RWPE1 (cell line): ENCODE measurements at regions not wholly inside any gene's neighbourhood (a gene's known extent, or its start where the extent isn't known, plus 50 kb on each side); places are given as distances from the start of the nearest gene placed in this dataset.
"Not testable (repeated sequence)": the region's sequence is repeated elsewhere in the genome, so short reads cannot be mapped to it uniquely, and the experiment has no call there.

Experiments used
- CTCF ChIA-PET: fragments of 350-600 bp; sonication (Branson Sonifier 250); formaldehyde crosslinking; extraction: SDS; loops from one replicate; lab custom pipeline; 2021; lab: Yijun Ruan, JAX
- POLR2A ChIA-PET: fragments of 400-600 bp; formaldehyde crosslinking; extraction: SDS; loops from one replicate; lab custom pipeline; 2020; ENCODE audit warnings: antibody characterized with exemption; ENCODE audit not compliant: low non-redundant PET; lab: Yijun Ruan, JAX
- DNase-seq: peaks from one replicate; pipeline ENCODE4 v3.0.0; 2012; ENCODE audit warnings: low spot score
- H3K27ac ChIP-seq: fragments of 450-650 bp; 2 replicates; pipeline ENCODE4 v1.5.1; 2017
- CTCF ChIP-seq: fragments of 450-650 bp; conservative IDR thresholded peaks from 2 replicates; pipeline ENCODE4 v1.5.1; 2017; ENCODE audit warnings: low read depth, mild to moderate bottlenecking

GRCh38 chr2:184162426-184162825, 435.9 kb upstream of the ZNF804A start:
- ChIA-PET CTCF (no interaction called here), POLR2A (no interaction called here)
- no peak for TF ChIP-seq CTCF

GRCh38 chr2:184168823-184169222, 429.5 kb upstream of the ZNF804A start:
- POLR2A ChIA-PET, DNase-seq, CTCF ChIA-PET: not testable (repeated sequence)

More at GRCh38 chr2:184162426-184162825, 435.9 kb upstream of the ZNF804A start:
- H3K27ac ChIP-seq, result no peak overlapping the region
- DNase-seq, result no peak

GRCh38 chr2:184169366-184169765, 429.0 kb upstream of the ZNF804A start:
- CTCF ChIA-PET, result no interaction called here
- POLR2A ChIA-PET, result no interaction called here
- DNase-seq, result no peak
- H3K27ac ChIP-seq, result no peak overlapping the region
- TF ChIP-seq CTCF, result no peak

More at GRCh38 chr2:184168823-184169222, 429.5 kb upstream of the ZNF804A start:
- not testable (repeated sequence) for H3K27ac ChIP-seq

- DNase-seq, result no peak
- no peak for TF ChIP-seq CTCF
- ChIA-PET POLR2A (no interaction called here), CTCF (interaction anchor here (0.6 kb wide), 2 partner anchors 9 to 290 kb away, joined by 3 read pairs; no protein-coding TSS in a partner anchor)
- H3K27ac ChIP-seq, result no peak overlapping the region
These were observed 423.7 kb upstream of the ZNF804A start for GRCh38 chr2:184174493-184175104.

- CTCF ChIA-PET, result no interaction called here
- POLR2A ChIA-PET, result no interaction called here
- DNase-seq, result no peak
- no peak overlapping the region for H3K27ac ChIP-seq
- no peak for TF ChIP-seq CTCF
These were observed 420.1 kb upstream of the ZNF804A start for GRCh38 chr2:184178229-184178628.

GRCh38 chr2:184186436-184186835, 411.9 kb upstream of the ZNF804A start:
- DNase-seq, result no peak
- ChIA-PET CTCF (no interaction called here), POLR2A (no interaction called here)
- TF ChIP-seq CTCF, result no peak
- no peak overlapping the region for H3K27ac ChIP-seq

- CTCF ChIA-PET, result no interaction called here
- POLR2A ChIA-PET, result no interaction called here
- no peak for DNase-seq
- H3K27ac ChIP-seq, result no peak overlapping the region
- no peak for TF ChIP-seq CTCF
These were observed 410.8 kb upstream of the ZNF804A start for GRCh38 chr2:184187421-184187971.
